ENCODE measurements at regions not wholly inside any gene's neighbourhood (a gene's known extent, or its start where the extent isn't known, plus 50 kb on each side); places are given as distances from the start of the nearest gene placed in this dataset.

- Mint-ChIP-seq H3K36me3 (no peaks in the 10 kb centered on the region), H3K4me1 (no peaks in the 10 kb centered on the region), H3K27ac (no peak overlapping the region), H3K27me3 (ENCODE audit: low read depth in 2 of 2) (no peaks in the 10 kb centered on the region), H3K9me3 (peaks cover 0 to 2% of the 10 kb centered on the region in 2 donors), H3K4me3 (no peak overlapping the region)
- Histone ChIP-seq H3K9me3 (ENCODE audit: control insufficient read depth, insufficient read depth, low read length) (no peaks in the 10 kb centered on the region), H3K36me3 (ENCODE audit: control insufficient read depth, insufficient read depth, low read length) (no peaks in the 10 kb centered on the region), H3K27me3 (ENCODE audit: control insufficient read depth, insufficient read depth, low read length) (no peaks in the 10 kb centered on the region), H3K4me1 (ENCODE audit: control insufficient read depth, insufficient read depth, low read length) (no peaks in the 10 kb centered on the region), H3K4me3 (ENCODE audit: low read length) (no peak overlapping the region), H3K27ac (ENCODE audit: low read length) (no peak overlapping the region)
- TF ChIP-seq CTCF (IDR thresholded peaks at IDR 0.05), result no peak
- ATAC-seq (no peak), DNase-seq (no peak)
- intact Hi-C loops (cut with micrococcal nuclease), result no loop called here
- WGBS (ENCODE audit: insufficient coverage), result 92% methylated on average over 9 of the region's 9 CpGs
Observed at GRCh38 chr15:67899596-67900283, 59.9 kb upstream of the RNU6-1 start.

- no peak for TF ChIP-seq CTCF (IDR thresholded peaks at IDR 0.05)
- intact Hi-C loops (cut with micrococcal nuclease), result no loop called here
- WGBS (ENCODE audit: insufficient coverage), result 92% methylated on average over 2 of the region's 2 CpGs
- no peak overlapping the region for H3K4me3 Mint-ChIP-seq
- Histone ChIP-seq H3K27me3 (ENCODE audit: control insufficient read depth, insufficient read depth, low read length) (no peaks in the 10 kb centered on the region), H3K9me3 (ENCODE audit: control insufficient read depth, insufficient read depth, low read length) (no peaks in the 10 kb centered on the region), H3K36me3 (ENCODE audit: control insufficient read depth, insufficient read depth, low read length) (no peaks in the 10 kb centered on the region), H3K4me1 (ENCODE audit: control insufficient read depth, insufficient read depth, low read length) (no peaks in the 10 kb centered on the region), H3K4me3 (ENCODE audit: low read length) (no peak overlapping the region), H3K27ac (ENCODE audit: low read length) (no peak overlapping the region)
- H3K27ac Mint-ChIP-seq, result no peak overlapping the region
- DNase-seq (no peak), ATAC-seq (no peak)
- H3K9me3 Mint-ChIP-seq, result no peaks in the 10 kb centered on the region
- peaks cover 5% of the 10 kb centered on the region in 2 donors for H3K27me3 Mint-ChIP-seq (ENCODE audit: low read depth in 2 of 2)
- no peaks in the 10 kb centered on the region for H3K36me3 Mint-ChIP-seq
- H3K4me1 Mint-ChIP-seq, result no peaks in the 10 kb centered on the region
Observed at GRCh38 chr15:67900621-67901147, 60.8 kb upstream of the RNU6-1 start.

- DNase-seq (no peak), ATAC-seq (no peak)
- Mint-ChIP-seq H3K4me3 (no peak overlapping the region), H3K4me1 (no peaks in the 10 kb centered on the region), H3K9me3 (no peaks in the 10 kb centered on the region), H3K27ac (no peak overlapping the region), H3K36me3 (no peaks in the 10 kb centered on the region), H3K27me3 (ENCODE audit: low read depth in 2 of 2) (peaks cover 13 to 18% of the 10 kb centered on the region in 2 donors)
- Histone ChIP-seq H3K27ac (ENCODE audit: low read length) (no peak overlapping the region), H3K4me1 (ENCODE audit: control insufficient read depth, insufficient read depth, low read length) (no peaks in the 10 kb centered on the region), H3K9me3 (ENCODE audit: control insufficient read depth, insufficient read depth, low read length) (no peaks in the 10 kb centered on the region), H3K36me3 (ENCODE audit: control insufficient read depth, insufficient read depth, low read length) (no peaks in the 10 kb centered on the region), H3K27me3 (ENCODE audit: control insufficient read depth, insufficient read depth, low read length) (no peaks in the 10 kb centered on the region), H3K4me3 (ENCODE audit: low read length) (no peak overlapping the region)
- intact Hi-C loops (cut with micrococcal nuclease), result no loop called here
- TF ChIP-seq CTCF (IDR thresholded peaks at IDR 0.05), result no peak
- WGBS (ENCODE audit: insufficient coverage), result no CpG with 5 or more reads among the region's 1 CpG
Observed at GRCh38 chr15:67901922-67902321, 62.1 kb upstream of the RNU6-1 start.

DNA sequence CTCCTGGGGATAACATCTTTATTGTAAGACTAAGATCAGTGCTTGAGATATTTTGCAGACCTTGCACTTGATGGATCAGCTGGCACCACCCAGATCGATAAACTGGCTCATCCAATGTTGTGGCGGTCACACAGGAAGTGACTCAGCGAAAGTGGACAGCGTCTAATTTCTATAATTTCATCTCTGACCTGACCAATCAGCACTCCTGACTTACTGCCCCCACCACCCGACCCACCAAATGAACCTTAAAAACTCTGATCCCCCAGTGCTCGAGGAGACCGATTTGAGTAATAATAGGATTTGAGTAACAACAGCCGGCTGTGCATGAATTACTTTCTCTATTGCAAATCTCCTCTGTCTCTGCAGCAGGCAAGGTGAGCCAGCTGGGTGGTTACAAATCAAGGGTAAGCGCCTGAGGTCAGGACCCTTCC is 62.7 kb upstream of the RNU6-1 start:
- no peaks in the 10 kb centered on the region for H3K4me1 ChIP-seq (ENCODE audit: control insufficient read depth, insufficient read depth, low read length)
- 86% methylated on average over 9 of the region's 9 CpGs for WGBS (ENCODE audit: insufficient coverage)
- no peaks in the 10 kb centered on the region for H3K36me3 ChIP-seq (ENCODE audit: control insufficient read depth, insufficient read depth, low read length)
- intact Hi-C loops (cut with micrococcal nuclease), result no loop called here
- Mint-ChIP-seq H3K4me3 (no peak overlapping the region), H3K4me1 (no peaks in the 10 kb centered on the region), H3K27me3 (ENCODE audit: low read depth in 2 of 2) (peaks cover 13 to 22% of the 10 kb centered on the region in 2 donors), H3K9me3 (no peaks in the 10 kb centered on the region), H3K27ac (no peak overlapping the region), H3K36me3 (no peaks in the 10 kb centered on the region)
- DNase-seq (no peak), ATAC-seq (no peak)
- H3K4me3 ChIP-seq (ENCODE audit: low read length), result no peak overlapping the region
- no peak for TF ChIP-seq CTCF (IDR thresholded peaks at IDR 0.05)
- no peak overlapping the region for H3K27ac ChIP-seq (ENCODE audit: low read length)
- no peaks in the 10 kb centered on the region for H3K9me3 ChIP-seq (ENCODE audit: control insufficient read depth, insufficient read depth, low read length)
- H3K27me3 ChIP-seq (ENCODE audit: control insufficient read depth, insufficient read depth, low read length), result no peaks in the 10 kb centered on the region
